ENCODE measurements at regions not wholly inside any gene's neighbourhood (a gene's known extent, or its start where the extent isn't known, plus 50 kb on each side); places are given as distances from the start of the nearest gene placed in this dataset.

GRCh38 chr1:214120951-214121350, 133.2 kb downstream of the PROX1 start (continued):
- TF ChIP-seq ZBTB33 (IDR thresholded peaks at IDR 0.05; ENCODE audit: borderline replicate concordance, low read depth) (no peak), FOXJ3 (CRISPR knock-in tag; IDR thresholded peaks at IDR 0.05) (no peak), SMC3 (IDR thresholded peaks at IDR 0.05; ENCODE audit: low read depth, low read length) (no peak), TCF12 (IDR thresholded peaks at IDR 0.05) (no peak), NRF1 (IDR thresholded peaks at IDR 0.05; ENCODE audit: low read depth, low read length) (no peak), FOXM1 (IDR thresholded peaks at IDR 0.05; ENCODE audit: low read depth) (no peak), RAD21 (IDR thresholded peaks at IDR 0.05; ENCODE audit: low read length) (no peak), MEF2A (IDR thresholded peaks at IDR 0.05; ENCODE audit: borderline replicate concordance, low read depth) (no peak), TEAD4 (IDR thresholded peaks at IDR 0.05; ENCODE audit: borderline replicate concordance, insufficient read depth) (no peak)

- no peak overlapping the region for H3K4me2 ChIP-seq
- DNase-seq = no peak
- no peaks in the 10 kb centered on the region for H4K20me1 ChIP-seq (ENCODE audit: insufficient read depth)
- peaks cover 0 to 10% of the 10 kb centered on the region in 2 experiments; a peak in 2 of 4 replicates for H3K4me1 ChIP-seq (ENCODE audit: control insufficient read depth in 1 of 2, insufficient read depth in 2 of 2, low read depth in 1 of 2, low read length in 1 of 2)
- no peaks in the 10 kb centered on the region for H3K36me3 ChIP-seq (replicated peaks in 1 of 2; ENCODE audit: control insufficient read depth in 1 of 2, insufficient read depth in 2 of 2, low read length in 1 of 2)
- ChIA-PET CTCF (interaction anchor here (1.0 to 3.1 kb wide), 16 partner anchors 8 to 999 kb away, joined by 4 to 35 read pairs (median 10); no protein-coding TSS in a partner anchor), POLR2A (interaction anchor here (2.0 to 2.4 kb wide), 2 partner anchors 132 to 135 kb away, joined by 11 to 12 read pairs; partner anchors contain the start of gene PROX1)
- no peaks in the 10 kb centered on the region for H3K79me2 ChIP-seq (ENCODE audit: insufficient read depth)
- H3K9me2 ChIP-seq = no peaks in the 10 kb centered on the region
- TF ChIP-seq FOXJ3 (CRISPR knock-in tag; IDR thresholded peaks at IDR 0.05) (no peak), SMC3 (IDR thresholded peaks at IDR 0.05; ENCODE audit: low read depth, low read length) (no peak), RCOR1 (IDR thresholded peaks at IDR 0.05; ENCODE audit: low read length) (no peak), USF2 (IDR thresholded peaks at IDR 0.05; ENCODE audit: borderline replicate concordance, low read depth, low read length) (no peak), TCF12 (IDR thresholded peaks at IDR 0.05) (no peak), NFIC (IDR thresholded peaks at IDR 0.05; ENCODE audit: borderline replicate concordance) (no peak), CHD2 (IDR thresholded peaks at IDR 0.05; ENCODE audit: low read length, partially characterized antibody) (no peak), TAF1 (IDR thresholded peaks at IDR 0.05; ENCODE audit: borderline replicate concordance, low read depth, low read length) (no peak), MXI1 (IDR thresholded peaks at IDR 0.05; ENCODE audit: low read depth, low read length) (no peak), RXRA (IDR thresholded peaks at IDR 0.05; ENCODE audit: borderline replicate concordance, low read depth) (no peak), ELF1 (IDR thresholded peaks at IDR 0.05) (no peak)
- no peak overlapping the region for H3K9ac ChIP-seq
- H3K4me3 ChIP-seq (ENCODE audit: low read depth in 2 of 2, low read length in 1 of 2) = no peak overlapping the region
- H2AFZ ChIP-seq (ENCODE audit: low read depth) = no peak overlapping the region
- H3K27ac ChIP-seq (ENCODE audit: low read depth in 2 of 2, low read length in 1 of 2) = no peak overlapping the region
- 39% methylated on average over 6 of the region's 6 CpGs for WGBS (ENCODE audit: low lambda C conversion rate)
- H3K9me3 ChIP-seq = no peaks in the 10 kb centered on the region
- no peaks in the 10 kb centered on the region for H3K27me3 ChIP-seq (ENCODE audit: insufficient read depth)
- H3F3A ChIP-seq (replicated peaks; ENCODE audit: insufficient read depth) = no peaks in the 10 kb centered on the region
Measured at GRCh38 chr1:214122110-214122509, 134.3 kb downstream of the PROX1 start.
